NCI-H446 (cell line): ENCODE measurements at regions not wholly inside any gene's neighbourhood (a gene's known extent, or its start where the extent isn't known, plus 50 kb on each side); places are given as distances from the start of the nearest gene placed in this dataset.

Experiments used
- DNase-seq, 2 experiments: peaks; one replicate each; lab custom pipeline; 2025; lab: John Stamatoyannopoulos, UW

DNA sequence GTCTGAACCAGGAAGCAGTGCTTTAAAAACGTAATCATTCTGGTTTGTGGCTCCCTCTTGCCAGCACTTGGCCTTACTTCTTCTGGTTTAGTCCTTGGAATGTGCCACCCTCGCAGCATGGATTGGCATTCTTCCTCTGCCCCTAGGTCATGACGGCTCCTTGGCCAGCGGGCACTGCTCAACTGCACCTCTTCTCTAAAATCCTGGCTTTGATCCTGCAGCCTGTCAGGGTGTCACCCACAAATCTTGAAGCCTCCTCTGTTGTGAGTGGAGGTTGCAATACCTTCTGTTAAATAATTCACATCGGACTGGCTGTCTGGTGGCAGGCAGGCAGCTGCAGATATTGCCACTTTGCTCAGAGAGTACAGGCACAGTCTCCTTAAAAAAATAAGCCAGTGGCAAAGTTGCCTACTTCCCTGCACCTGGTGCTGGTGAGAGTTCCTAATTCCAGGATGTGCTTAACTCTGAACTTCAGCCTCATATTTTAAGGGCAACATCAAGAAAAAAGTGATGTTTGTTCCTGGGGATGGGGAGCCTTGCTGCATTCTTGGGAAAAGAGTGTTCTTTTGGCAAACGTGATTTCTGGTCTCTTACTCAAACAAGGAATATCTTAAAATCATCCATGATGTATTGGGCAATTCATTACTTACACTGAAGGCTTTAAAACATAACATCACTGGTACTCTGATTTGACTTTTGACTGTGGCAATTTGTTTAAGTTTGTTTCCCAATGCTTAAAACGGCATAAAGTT lies 179.8 kb downstream of the FOXA2 start:
- DNase-seq, result no peak

DNA sequence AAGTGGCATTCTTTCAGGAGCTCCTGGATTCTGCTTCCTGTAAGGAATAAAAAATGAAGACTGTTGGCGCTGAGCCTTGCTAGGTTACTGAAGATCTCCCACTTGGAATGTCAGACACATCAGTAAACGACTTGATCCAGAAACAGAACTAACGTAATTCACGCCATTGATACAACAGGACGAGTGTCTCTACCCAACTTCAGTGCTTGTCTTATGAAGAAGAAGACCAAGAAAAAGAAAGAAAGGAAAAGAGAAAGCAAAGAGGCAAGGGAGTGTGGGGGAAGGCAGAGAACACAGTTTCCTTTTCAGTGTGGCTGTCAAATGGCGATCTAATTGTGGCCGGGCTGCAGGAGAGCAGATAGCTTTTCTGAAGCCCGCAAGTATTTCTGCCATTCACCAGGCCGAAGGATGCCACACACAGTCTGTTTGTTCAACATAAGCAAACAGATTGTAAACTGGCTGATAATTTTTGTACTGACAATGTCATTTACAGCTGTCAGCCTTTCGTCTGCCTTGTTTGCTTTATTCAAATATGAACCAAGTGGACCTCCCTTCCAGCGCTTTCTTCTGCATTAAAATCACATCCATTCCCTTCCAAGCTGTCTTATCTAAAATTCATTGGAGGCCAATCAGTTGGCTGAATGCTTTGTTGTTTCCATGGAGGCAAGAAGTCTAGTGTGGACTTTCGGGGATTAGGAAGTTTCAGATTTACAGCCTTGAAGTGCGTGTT lies 180.6 kb downstream of the FOXA2 start:
- DNase-seq, result no peak

DNA sequence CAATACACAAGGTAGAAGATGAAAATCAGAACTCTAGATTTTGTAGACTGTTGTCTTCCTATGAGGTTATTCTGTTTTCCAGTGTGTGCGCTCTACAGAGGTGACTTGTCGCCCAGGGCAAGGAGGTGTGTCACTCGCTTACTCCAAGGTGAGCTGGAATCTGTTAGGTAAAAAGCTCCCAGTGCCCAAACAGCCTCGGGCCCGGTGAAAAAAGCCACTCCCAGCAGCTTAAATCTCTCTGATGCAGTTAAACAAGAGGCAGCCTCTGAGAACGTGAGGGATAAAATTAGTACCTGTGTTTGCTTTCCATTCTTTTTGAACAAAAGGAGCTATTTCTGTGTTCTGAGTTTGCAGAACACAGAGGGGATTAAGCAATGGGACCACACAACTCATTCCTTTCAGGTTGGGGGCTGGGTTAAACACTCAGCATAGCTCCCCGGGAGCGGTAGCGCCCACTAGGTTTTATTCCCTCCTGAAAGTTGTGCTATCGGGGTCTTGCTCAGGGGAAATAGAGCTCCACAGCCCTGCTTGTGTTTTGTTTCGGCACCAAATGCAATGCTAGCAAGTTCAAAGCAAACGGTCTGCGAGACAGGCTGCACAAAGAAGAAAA lies 181.2 kb downstream of the FOXA2 start:
- no peak for DNase-seq

DNA sequence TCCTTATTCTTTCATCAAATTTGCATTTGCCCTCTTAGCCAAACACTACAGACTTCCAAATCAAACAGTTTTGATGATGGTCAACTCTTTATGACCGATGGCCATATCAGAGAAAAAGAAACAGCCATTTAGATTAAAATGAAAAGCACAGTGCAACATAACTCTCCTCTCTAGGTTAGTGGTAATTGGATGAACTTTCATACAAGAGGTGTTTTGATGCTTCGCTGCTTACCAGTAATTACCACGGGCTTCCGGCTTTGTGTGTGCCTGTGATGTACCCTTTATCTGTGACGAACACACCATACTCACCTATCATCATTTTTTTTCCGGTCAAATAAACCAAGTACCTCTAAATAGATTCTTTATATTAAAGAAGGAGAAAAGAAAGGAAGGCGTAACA lies 181.8 kb downstream of the FOXA2 start:
- no peak for DNase-seq

DNA sequence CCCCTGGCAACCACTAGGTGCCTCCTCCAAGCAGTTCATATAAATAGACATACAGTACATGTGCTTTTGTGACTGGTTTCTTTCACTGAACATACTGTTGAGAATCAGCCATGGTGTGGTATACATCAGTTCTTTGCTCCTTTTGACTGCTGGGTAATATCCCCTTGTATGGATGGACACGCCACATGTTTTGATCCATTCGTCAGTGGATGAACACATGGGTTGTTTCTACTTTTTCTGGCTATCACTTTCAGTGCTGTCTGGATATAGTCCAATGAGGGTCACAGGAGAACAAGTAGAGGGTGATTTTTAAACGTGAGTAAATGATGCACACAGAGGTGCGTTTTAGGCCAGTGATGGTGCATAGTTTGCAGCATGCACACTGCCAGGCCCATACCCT lies 183.9 kb downstream of the FOXA2 start:
- DNase-seq, result no peak

DNA sequence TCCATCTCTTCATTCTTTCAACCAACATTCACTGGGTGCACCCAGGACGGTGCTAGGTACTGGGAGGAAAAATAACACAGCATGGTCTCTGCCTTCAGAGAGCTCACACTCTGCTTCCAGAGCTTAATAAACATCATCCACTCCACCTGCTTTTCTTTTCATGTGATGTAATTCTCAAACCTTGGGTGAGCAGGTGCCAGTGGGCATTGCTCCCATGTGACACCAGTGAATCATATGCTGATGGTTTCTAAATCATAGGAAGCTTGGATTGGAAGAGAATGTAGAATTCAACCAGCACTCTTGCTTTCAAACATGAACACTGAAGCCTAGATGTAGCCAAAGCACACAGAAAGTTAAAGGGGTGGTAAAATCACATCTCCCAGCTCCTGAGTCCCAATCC lies 189.8 kb downstream of the FOXA2 start:
- no peak for DNase-seq

DNA sequence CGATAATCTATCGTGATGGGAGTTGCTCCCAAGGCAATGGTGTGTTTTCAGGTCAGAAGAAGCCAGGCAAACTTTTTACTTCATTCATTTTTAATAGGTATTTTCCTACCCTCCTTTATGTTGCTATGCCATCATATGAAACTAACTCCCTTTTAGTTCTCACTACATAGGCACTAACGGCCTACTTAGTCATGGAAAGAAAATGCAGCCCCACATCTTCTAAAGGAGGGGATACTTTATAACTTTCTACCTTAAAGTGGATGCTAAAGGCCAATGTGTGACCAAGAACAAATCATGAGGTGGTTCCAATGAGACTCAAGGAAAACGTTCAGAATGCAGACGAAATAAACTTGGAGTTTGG lies 193.8 kb downstream of the FOXA2 start:
- no peak for DNase-seq

DNA sequence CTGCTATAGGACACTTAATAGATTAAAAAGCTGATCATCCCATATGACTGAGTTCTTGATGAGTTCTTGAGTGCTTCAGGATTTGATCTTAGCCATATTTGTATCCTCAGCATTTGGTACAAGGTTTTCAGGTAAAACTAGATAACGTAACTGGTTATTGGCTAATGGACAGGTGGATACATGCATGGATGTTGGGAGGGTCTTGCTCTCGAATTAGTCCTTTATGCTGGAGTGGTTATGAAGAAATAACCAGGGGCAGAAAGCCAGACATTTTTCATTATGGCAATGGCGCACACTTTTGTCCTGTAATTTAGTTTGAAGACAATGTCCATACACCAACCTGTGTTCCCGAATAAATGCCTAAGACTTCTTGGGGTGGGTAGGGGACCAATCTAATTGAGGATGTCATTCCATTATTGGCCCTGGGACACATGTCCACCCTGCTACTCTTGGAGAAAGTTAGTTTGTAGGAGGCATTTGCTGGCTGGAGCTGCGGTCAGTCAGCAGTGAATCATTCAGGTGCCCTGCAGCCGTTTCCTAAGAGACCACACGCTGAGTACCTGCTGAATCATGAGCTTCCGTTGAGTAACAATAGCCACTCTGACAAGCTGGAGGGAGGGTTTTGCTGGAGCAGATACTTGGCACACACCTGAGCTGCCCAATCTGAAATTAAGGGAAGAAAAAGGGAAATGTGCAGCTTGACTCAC lies 194.4 kb downstream of the FOXA2 start:
- no peak for DNase-seq

DNA sequence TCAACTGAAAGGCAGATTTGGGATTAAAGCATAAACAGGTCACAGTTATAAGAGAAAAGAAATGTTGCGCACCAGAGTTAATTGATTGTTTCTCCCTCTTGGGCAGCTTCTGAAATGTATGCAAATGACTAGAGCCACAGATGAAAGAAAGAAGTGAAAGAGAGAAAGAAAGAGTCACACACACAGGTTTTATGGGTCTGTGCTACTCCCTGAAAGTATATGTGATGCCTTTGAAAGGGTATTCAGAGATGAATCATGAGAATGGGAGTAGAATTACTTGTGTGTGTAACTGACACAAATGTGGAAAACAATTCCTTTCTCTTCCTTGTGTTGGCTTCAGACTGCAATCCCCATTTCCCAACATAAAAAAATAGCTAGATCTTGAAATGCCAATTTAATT lies 196.9 kb downstream of the FOXA2 start:
- no peak for DNase-seq

DNA sequence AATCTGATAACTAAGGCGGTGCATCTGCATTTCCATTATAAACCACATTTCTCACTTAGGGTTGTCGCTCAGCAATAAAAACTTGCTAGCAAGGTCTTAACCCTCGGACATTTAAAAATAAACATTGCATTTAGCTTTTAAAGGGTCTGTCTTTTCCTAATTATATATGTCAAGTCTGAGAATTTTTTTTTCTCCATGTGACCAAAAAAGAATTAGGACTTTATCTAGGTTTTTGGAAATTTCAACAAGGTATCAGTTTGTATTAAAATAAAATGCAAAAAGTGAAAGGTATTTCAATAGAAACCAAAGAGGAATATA lies 198.1 kb downstream of the FOXA2 start:
- DNase-seq, result no peak

DNA sequence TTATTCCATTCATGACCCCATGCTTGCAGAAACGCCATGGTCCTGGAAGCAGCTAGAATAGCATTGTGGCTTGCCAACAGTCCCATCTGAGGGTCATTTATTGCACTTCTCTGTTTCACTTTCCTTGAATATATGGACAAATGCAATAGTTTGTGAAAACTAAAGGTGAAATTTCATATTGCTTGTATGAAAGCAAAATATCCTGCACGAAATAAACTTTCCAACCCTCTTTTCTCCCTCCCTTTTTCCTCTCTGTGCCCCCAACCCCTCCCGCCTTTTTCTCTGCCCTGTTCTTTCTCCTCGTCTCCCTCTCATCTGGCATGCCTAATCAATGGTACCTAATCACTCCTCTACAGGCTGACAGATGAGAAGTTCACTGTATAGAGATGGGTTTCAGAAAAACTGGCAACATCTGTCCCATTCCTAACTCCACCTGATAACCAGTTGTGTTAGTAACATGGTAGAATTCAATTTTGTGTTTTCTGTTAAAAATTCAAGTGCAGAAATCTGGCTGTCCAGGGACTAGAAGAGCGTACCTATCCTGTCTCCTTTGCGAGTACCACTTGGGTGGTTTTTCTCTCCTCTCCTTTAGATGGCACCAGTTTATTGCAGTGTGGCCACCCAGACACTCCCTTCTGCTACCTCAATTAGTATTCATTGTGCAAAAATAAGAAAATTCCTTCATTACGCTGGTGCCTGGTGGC lies 198.6 kb downstream of the FOXA2 start:
- no peak for DNase-seq

DNA sequence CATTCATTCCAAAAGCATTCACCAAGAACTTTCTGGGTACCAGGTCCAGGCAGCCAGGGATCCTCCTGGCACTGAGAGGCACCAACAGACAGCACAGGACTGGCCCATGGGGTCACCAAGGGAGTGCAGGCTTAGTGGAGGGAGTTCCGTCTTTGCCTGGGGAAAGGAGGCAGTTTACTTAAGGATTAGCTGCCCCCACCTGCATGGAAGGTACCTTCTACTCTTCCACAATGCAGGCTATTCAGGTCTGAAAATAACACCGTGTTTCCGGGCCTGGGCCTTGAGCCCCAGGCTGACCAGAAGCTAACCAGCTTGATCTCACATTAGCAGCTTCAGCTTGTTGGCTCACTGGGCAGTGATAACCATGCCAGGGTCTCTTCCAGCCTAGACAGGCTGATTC lies 199.4 kb downstream of the FOXA2 start:
- DNase-seq, result no peak

DNA sequence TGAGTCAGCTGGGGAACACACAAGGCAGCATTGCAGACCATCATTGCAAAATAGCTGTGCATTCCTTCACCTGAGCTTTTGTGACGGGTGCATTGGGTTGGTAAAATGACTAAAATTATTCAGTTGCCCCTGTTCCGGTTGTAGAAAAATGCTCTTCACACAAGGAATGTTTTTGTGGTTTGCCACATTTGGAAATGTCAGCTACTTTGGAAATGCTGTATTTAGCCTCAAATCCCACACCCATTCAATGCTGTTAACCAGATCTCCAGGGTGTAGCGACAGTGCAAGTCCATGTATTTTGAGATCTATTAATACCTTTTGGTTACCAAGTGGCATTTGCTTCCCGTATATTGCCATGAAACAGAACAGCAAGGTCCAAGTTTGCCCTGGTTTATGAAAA lies 201.2 kb downstream of the FOXA2 start:
- DNase-seq, result no peak

DNA sequence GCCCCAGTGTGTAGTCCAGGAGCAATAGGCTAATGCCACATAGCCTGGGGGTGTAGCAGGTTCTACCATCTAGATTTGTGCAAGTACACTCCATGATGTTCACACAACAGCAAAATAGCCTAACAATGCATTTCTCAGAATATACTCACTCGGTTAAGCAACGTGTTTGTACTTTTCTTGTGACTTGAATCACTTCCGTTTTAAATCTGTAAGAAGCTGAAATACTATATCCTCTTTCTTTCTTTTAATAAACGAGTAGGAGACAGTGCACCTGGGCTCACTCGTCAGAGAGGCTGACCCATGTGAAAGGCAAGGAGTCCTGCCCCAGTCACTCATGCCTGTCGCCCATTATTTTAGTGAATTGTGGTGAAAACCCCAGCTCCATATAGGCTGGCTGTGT lies 201.6 kb downstream of the FOXA2 start:
- DNase-seq, result no peak

DNA sequence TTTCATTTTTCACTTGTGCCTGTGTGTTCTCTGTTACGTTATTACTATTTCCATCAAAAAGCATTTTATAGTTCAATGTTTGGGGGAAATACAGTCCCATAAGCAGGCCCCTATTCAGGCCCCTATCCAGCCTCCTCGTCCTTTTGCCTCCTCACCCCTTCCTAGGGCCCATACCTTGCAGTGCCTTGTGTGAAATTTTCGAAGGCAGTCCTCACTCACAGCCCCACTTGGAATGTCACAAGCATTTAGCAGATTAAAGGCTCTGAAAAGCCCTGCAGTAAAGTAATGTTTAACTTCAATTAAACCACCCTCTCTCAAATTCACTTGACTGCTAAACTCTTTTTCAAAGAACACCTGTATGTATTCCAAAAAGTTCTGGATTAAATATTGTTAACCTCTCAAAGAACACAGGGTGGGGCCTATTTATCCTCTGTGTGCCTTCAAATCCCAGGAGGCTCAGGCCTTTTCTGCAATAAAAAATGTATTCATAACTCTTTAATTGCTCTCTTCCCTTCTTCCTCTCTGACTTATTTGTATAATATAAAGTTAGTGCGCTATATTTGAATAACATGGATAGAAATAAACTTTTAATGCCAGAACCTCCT lies 202.5 kb downstream of the FOXA2 start:
- no peak for DNase-seq

DNA sequence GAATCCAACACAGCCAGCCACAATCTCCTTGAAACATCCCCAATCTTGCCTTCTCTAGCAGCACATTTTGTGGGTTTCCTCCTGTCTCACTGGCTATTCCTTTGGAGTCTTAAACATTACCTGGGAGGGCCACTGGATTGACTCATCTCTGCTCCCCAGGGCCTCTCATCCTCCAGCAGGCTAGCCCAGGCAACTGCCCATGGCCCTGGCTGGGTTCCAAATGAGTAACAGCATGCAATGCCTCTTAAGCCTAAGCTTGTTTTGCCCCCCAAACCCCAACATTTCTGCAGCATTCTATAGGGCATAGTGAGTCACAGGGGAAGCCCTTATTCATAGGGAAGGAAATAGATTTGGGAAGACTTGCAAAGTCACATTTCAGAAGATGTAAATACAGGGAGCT lies 204.9 kb downstream of the FOXA2 start:
- DNase-seq, result no peak

DNA sequence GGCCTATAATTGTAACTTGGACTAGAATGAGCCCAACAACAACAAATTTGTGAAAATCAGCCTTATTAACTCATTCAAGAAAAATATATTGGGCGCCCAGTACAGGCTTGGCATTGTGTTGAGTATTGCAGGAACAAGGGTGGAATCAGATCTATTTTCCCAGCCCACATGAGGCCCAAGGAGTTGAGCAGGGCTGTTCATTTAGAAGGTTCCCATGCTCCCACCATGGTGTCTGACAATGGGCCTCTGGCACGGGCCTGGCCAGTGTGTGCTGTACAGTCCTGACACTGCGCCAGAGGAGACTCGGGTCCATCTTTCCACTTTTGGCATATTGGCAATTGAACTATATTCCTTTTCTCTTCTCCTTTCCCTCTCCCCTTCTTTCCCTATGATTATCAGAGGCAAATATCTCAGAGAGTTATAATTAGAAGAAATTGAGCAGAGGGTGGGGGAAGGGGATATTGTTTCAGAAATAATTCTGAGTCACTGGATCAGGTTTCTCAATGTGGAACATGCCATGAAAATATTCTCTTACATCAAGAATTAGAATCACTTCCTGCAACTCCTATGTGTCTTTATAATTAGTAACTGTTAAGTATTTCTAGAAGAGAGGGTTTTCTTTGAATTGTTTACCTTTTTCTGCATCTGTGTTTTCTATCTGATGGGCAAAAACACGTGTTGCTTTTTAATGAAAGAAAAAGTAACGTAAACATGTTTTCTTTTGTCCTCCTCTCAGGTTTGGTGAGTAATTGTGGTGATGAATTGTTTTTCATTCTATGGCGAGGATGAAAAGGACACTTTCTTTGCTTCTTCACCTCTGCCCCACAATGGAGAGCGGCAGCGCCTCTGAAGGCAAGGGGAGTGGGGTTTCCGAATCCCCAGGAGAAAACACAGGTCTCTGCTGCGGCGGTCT lies 209.4 kb downstream of the FOXA2 start:
- no peak for DNase-seq

DNA sequence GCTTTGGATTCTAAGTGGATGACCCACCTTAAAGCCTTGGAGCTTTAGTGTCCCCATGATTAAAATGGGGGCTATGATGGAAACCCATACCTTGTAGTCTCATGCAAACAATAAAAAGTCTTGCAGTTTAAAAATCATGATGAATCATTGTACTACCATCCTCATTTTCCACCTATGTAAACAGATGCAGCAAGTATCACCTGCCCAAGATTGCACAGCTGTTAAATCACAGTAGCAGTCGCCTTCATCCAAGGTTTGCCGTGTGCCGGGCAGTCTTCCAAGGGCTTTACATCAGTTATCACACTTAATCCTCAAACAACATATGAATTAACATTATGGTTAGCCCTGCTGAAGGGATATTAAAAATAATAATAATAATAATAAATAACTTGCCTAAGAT lies 210.3 kb downstream of the FOXA2 start:
- DNase-seq, result no peak

DNA sequence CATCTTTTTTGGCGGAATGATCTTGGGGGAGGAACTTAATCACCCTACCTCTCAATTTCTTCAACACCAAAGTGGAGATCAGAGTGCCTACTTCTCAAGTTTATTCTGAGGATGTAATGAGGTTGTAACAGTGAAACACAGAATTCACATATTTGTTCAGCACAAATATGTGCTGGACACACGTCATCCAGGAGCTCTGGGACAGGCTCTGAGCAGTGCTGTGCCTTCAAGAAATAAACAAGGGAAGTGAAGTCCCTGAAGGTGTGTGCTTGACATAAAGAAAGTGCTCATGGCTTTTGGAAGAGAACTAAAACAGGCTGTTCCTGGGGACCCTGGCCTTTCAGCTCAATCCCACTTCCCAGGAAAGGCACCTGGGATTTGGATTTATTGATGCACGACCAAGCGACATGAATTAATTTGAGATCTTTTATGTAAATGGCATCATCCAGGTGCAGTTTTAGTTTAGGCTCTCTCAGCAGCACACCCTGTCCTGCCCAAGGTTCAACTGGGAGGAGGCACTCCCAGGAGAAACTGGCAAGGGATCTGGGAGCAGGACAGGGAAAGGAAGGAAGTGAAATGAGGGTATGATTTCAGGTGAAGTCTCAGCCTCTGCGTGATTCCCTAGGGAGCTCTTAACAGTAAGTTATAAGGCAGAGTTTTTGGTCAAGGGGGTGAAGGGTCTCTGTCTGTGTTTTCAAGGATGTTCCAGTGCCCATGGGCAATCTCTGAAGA lies 211.0 kb downstream of the FOXA2 start:
- DNase-seq, result no peak

DNA sequence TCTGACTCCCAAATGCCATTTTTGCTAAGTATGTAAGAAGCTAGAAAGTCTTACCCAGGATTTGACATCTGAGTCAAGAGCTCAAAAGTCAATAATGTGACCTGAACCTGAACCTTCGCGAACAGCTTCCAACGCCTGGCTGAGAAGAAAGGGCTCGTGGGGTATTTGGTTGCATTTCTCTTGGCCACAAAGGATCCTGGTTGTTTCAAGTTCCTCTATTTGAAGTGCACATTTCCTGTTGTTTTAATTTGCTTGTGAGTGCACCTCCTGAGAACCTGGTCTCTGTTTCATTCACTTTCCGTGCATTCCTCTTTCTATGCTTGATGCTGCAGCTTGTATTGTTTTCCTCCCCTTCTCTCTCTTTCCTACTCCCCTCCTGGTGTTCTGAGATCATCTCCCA lies 212.5 kb downstream of the FOXA2 start:
- DNase-seq, result no peak
